ENCODE measurements at regions not wholly inside any gene's neighbourhood (a gene's known extent, or its start where the extent isn't known, plus 50 kb on each side); places are given as distances from the start of the nearest gene placed in this dataset.

DNA sequence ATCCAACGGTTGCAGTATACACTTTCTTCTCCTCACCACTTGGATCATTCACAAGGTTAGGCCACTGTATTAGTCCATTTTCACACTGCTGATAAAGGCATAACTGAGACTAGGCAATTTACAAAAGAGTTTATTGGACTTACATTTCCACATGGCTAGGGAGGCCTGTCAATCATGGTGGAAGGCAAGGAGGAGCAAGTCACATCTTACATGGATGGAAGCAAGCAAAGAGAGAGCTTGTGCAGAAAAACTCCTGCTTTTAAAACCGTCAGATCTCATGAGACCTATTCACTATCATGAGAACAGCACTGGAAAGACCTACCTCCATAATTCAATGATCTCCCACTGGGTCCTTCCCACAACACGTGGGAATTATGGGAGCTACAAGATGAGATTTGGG lies 81.8 kb upstream of the DAP start:
- in situ Hi-C loops (cut with MboI; ENCODE audit: low sequenced_read_pairs in 4 of 4), result no loop called here
- ATAC-seq, result no peak

DNA sequence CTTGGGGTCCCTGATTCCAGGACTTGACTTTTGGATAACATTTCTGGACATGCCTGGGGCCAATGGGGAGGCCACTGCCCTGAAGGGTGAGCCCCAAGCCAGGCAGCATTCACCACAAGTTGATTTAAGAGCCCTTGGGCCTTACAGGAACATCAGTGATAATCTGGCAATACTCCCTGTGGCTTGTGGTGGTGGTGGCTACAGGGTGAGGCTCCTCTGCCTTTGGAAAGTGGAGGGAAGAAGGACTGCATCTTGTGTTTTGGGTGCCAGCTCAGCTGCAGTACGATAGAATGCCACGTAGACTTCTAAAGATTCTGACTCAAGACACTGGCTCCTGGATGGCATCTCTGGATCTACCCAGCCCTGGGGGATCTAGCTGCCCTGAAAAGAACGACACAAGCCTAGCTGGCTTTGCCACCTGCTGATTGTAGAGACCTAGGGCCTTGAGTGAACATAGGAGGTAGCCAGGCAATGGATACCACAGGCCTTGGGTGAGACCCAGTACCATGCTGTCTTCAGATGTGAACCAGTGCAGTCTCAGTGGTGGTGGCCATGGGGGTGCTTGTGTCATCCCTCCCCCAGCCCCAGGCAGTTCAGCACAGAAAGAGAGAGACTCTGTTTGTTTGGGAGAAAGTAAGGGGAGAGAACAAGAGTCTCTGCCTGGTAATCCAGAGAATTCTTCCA lies 79.0 kb upstream of the DAP start:
- DNase-seq (no peak), ATAC-seq (no peak)
- TF ChIP-seq POLR2A (IDR thresholded peaks at IDR 0.05), result no peak
- TF ChIP-seq, protein P1, sequence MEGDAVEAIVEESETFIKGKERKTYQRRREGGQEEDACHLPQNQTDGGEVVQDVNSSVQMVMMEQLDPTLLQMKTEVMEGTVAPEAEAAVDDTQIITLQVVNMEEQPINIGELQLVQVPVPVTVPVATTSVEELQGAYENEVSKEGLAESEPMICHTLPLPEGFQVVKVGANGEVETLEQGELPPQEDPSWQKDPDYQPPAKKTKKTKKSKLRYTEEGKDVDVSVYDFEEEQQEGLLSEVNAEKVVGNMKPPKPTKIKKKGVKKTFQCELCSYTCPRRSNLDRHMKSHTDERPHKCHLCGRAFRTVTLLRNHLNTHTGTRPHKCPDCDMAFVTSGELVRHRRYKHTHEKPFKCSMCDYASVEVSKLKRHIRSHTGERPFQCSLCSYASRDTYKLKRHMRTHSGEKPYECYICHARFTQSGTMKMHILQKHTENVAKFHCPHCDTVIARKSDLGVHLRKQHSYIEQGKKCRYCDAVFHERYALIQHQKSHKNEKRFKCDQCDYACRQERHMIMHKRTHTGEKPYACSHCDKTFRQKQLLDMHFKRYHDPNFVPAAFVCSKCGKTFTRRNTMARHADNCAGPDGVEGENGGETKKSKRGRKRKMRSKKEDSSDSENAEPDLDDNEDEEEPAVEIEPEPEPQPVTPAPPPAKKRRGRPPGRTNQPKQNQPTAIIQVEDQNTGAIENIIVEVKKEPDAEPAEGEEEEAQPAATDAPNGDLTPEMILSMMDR (IDR thresholded peaks at IDR 0.05 in 4 of 5, conservative IDR thresholded peaks at IDR 0.05 in 1 of 5), result no peak
- Histone ChIP-seq H3K4me1 (no peaks in the 10 kb centered on the region), H3K27me3 (no peaks in the 10 kb centered on the region), H3K27ac (no peak overlapping the region), H3K4me3 (no peak overlapping the region), H3K9me3 (no peaks in the 10 kb centered on the region), H3K36me3 (no peaks in the 10 kb centered on the region)
- intact Hi-C loops (cut with DNase I; ENCODE audit: low total_unique reads), result no loop called here
- in situ Hi-C loops (cut with MboI; ENCODE audit: low sequenced_read_pairs in 4 of 4), result no loop called here

More for the DNA sequence above, 81.8 kb upstream of the DAP start:
- Histone ChIP-seq H3K4me3 (no peak overlapping the region), H3K9me3 (no peaks in the 10 kb centered on the region), H3K27ac (no peak overlapping the region), H3K27me3 (no peaks in the 10 kb centered on the region), H3K36me3 (no peaks in the 10 kb centered on the region), H3K4me1 (no peaks in the 10 kb centered on the region)
- no peak for DNase-seq
- intact Hi-C loops (cut with DNase I; ENCODE audit: low total_unique reads), result no loop called here
- TF ChIP-seq, protein P1 (IDR thresholded peaks at IDR 0.05 in 4 of 5, conservative IDR thresholded peaks at IDR 0.05 in 1 of 5), result no peak
- no peak for TF ChIP-seq POLR2A (IDR thresholded peaks at IDR 0.05)

DNA sequence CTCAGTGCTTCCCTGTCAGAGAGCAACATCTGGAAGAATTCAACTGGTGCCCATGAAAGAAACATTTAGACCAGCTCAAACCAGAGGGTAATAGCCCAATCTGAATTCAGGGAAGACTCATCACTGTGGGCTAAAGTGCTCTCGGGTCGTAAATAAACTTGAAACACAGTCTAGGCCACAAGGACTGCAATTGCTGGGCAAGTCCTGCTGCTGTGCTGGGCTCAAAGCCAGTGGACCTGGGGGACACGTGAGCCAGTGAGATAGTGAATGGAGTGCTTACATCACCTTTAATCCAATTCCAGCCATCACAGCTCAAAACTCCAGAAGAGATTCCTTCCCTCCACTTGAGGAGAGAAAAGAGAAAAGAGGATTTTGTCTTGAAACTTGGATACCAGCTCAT lies 78.1 kb upstream of the DAP start:
- no peak for DNase-seq
- H3K4me3 ChIP-seq, result no peak overlapping the region
- H3K27me3 ChIP-seq, result no peaks in the 10 kb centered on the region
- no peak for ATAC-seq
- in situ Hi-C loops (cut with MboI; ENCODE audit: low sequenced_read_pairs in 4 of 4), result no loop called here
- intact Hi-C loops (cut with DNase I; ENCODE audit: low total_unique reads), result no loop called here
- no peak for TF ChIP-seq POLR2A (IDR thresholded peaks at IDR 0.05)
- TF ChIP-seq, protein P1 (IDR thresholded peaks at IDR 0.05 in 4 of 5, conservative IDR thresholded peaks at IDR 0.05 in 1 of 5), result no peak
- H3K36me3 ChIP-seq, result no peaks in the 10 kb centered on the region
- no peaks in the 10 kb centered on the region for H3K9me3 ChIP-seq
- H3K27ac ChIP-seq, result no peak overlapping the region
- no peaks in the 10 kb centered on the region for H3K4me1 ChIP-seq

DNA sequence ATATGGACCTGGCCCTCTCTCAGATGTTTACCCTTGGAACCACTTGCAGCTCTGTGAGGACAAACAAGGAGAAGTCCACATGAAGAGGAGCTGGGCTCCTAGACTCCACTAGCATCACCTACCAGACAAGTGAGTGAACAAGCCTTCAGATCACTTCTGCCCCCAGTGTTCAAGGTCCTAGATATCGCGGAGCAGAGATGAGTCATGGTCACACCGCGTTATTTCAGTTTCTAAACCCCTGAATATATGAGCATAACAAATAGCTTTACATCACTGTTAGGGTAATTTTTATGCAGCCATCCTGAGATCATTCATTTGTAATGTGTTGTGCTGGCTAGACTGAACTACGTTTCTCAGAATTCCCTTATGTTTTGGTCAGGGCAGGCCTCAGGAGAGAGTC lies 77.0 kb upstream of the DAP start:
- in situ Hi-C loops (cut with MboI; ENCODE audit: low sequenced_read_pairs in 4 of 4), result no loop called here
- no peak for DNase-seq

More for the DNA sequence above, 77.0 kb upstream of the DAP start:
- no peaks in the 10 kb centered on the region for H3K4me1 ChIP-seq
- no peak for TF ChIP-seq POLR2A (IDR thresholded peaks at IDR 0.05)
- TF ChIP-seq, protein P1 (IDR thresholded peaks at IDR 0.05 in 4 of 5, conservative IDR thresholded peaks at IDR 0.05 in 1 of 5), result no peak
- H3K9me3 ChIP-seq, result no peaks in the 10 kb centered on the region
- no peak for ATAC-seq
- intact Hi-C loops (cut with DNase I; ENCODE audit: low total_unique reads), result no loop called here
- H3K27me3 ChIP-seq, result no peaks in the 10 kb centered on the region
- no peak overlapping the region for H3K27ac ChIP-seq
- H3K4me3 ChIP-seq, result no peak overlapping the region
- no peaks in the 10 kb centered on the region for H3K36me3 ChIP-seq

All from gastrocnemius medialis (tissue), 4 donors.